HG03175 (cell line): ENCODE measurements at regions not wholly inside any gene's neighbourhood (a gene's known extent, or its start where the extent isn't known, plus 50 kb on each side); places are given as distances from the start of the nearest gene placed in this dataset.
A peak's percentile ranks its signal among the peaks of the same experiment; 100 is the strongest.
"Not testable (repeated sequence)": the region's sequence is repeated elsewhere in the genome, so short reads cannot be mapped to it uniquely, and the experiment has no call there.

Experiments
- ATAC-seq: cut with Tn5 transposase; IDR thresholded peaks from one replicate; pipeline ENCODE4 v1.9.1; 2021; ENCODE audit warnings: mild to moderate bottlenecking, moderate library complexity; ENCODE audit not compliant: unreplicated experiment

DNA sequence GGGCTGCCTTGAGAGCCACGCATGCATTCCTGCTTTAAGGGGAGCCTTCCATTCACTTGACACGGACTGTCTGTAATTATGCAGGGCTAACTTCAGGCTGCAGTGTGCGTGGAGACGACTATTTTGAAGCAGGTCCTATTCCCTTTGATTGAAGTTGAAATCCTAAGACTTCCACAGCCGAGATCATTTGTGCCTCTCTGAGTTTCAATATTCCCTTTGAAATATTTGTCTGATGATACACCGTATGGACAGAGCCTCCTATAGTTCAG, 585.2 kb downstream of the TTLL7 start:
- ATAC-seq, result not testable (repeated sequence)

DNA sequence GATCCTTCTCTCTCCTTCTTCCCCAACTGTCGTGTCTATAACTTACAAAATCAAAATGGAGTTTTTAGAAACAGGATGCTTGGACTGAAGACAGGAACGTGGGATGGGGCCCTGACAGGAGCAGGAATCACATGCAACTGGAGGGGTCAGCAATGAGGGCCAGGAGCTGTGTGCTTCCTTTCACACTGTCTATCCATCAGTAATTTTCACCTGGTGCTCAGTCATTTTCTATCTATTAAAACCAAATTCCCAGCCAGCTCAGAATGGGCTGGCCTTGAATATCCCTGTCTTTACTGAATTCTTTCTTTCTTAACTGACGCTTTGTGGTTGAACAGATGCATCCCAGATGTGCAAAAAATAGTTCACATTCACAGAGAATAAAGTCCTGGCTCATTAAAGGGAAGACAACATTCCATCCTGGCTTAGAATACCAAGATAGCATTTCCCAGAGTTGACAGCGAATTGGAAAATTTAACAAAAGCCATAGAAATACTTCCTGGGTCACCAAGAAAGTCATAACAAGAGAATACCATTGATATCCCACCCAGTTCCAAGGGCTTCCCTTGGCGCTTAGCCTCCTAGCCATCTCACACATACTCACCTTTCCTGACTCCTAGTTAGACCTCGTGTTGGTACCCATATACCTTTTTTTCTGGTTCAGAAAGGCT, 588.1 kb downstream of the TTLL7 start:
- ATAC-seq, result not testable (repeated sequence)

DNA sequence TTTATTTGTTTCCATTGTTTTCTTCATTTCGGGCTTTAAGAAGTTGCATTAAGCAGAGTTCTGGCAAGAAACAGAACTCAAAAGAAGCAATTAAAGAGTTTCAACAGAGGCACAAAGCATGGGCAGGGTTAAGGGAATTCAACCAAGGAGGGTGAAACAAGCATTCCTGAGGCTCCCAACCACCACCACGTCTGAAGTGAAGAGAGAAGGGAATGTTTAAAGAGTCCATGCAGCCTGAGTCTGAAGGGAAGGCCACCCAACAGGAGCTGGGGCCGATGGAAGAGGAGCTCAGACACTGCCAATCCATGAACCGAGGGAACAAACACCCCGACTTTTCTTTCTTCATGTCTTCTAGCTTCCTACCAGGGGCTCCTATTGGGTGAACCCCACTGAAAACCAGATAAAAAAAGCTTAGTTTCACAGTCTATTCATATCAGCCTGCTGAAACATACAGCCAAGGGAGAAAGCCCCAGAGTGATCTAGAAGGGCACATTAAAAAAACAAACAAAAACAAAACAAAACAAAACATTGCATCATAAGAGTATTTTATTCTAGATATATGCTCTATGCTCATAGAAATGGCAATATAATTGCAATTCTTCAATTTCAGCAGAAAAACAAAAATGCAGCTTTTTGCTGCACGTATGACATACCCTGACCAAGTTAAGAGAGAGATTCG, 592.1 kb downstream of the TTLL7 start:
- ATAC-seq, result not testable (repeated sequence)

DNA sequence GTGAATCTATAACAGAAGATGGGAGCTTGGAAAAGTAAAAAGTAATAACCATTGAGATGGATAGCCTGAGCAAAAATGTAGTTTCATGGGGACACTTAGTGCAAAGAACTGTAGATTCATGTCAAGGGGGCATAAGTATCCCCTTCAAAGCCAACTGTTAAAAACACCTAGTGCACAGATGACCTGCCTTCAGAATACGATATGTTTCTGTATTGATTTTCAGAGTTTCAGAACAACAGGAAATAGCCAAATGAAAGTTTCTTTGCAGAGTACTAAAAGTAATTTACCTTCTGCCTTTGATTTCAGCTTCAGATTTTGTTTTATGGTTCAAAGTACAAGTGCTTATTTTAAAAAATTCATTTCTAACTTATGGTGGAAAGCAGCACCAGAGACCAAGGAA, 593.1 kb downstream of the TTLL7 start:
- ATAC-seq, result peak; percentile 68

DNA sequence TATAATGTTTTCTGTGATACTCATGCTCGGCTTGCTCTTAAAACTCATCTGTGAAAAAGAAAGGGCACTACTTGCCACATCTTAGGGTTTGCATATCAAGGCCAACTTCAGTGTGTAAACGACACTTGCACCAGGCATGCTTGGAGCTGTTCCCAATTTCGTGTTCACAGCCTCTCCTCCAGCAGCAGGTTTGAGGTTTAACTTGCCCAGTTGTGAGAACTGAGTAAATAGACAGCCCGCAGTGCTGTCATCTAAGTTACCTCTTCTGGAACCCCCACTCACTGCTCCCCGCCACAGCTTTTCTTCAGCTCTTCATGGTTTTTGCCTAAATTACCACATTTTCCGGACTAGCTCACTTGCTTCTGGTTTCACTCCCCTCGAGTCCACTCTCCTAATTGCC, 595.4 kb downstream of the TTLL7 start:
- not testable (repeated sequence) for ATAC-seq

DNA sequence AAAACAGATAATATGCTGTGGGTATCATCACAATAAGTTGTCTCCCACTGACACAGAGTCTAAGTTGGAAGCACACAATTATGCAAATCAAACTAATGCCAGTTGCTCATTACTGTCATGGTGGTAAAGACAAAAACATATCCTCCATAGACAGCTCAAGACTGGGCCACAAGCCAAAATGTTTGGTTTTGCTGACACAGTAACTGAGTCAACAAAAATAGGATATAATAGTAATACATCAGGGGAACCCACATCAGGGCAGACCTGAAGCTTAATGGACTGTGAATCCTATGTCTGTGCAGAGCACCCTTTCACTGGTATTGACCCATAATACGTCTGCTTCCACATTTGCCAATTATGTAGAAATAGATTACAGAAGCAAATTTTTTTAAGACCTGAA, 597.8 kb downstream of the TTLL7 start:
- not testable (repeated sequence) for ATAC-seq

DNA sequence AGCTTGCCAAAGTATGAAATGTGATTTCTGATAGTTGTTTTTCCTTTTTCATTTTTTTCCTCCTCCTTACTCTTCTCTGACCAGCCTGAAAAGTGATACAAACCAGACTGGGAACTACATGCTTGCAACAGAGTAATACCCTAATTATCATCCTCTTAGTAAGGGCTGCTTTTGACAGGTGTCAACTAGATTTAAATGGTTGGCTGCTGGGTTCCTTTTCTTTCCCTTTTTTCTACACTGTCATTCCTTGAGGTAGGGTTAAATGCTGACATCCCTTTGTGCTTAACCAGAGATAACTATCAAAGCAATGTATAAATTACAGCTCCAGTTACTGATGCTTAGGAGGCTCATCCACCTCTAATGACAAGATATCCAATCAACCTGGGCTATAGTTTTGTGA, 598.8 kb downstream of the TTLL7 start:
- ATAC-seq, result not testable (repeated sequence)

DNA sequence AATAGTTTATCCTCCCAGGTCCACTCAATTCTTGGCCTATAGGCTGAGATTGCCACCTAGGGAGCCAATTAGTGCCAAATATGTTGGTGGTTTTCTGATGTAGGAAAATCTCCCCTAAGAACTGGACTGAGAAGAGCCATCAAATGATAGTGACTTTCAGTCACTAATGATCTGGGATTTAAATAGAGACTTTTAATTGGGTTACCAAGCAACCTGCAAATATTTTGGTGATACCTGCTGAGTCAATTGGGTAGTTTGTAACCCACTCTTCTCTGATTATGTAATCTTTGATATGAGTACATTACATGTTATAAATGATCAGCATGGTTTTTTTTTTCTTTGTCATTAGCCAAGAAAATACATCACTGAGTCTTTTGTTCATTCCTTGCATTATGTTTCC, 600.8 kb downstream of the TTLL7 start:
- not testable (repeated sequence) for ATAC-seq

DNA sequence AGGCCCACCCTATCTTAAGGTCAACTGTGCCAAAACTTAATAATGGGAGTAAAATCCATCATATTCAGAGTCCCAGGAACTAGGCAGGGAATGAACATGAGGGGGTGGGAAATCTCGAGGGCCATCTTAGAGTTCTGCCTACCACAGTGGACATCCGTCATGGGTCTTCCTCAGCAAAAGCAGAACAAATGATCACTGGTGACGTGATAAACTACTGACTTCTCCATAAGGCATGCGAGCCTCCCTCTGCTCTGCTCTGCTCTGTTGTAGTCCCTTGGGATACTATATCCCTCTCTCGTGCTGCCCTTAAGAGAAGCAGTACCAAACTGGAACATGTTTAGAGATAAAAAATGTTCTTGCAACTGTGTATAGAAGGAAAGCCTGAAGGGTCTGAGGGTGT, 603.8 kb downstream of the TTLL7 start:
- ATAC-seq, result not testable (repeated sequence)

DNA sequence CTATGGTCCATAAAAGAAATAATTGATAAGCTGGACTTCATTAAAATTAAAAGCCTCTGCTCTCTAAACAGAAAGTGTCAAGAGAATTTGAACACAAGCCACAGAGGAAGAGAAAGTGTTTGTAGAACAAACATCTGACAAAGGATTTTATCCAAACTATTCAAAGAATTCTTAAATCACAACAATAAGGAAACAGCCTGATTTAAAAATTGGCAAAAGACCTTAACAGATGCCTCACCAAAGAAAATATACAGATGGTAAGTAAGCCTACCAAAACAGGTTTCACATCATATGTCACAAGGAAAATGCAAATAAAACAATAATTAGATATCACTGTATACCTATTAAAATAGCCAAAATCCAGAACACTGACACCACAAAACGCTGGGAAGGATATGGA, 612.0 kb downstream of the TTLL7 start:
- not testable (repeated sequence) for ATAC-seq

DNA sequence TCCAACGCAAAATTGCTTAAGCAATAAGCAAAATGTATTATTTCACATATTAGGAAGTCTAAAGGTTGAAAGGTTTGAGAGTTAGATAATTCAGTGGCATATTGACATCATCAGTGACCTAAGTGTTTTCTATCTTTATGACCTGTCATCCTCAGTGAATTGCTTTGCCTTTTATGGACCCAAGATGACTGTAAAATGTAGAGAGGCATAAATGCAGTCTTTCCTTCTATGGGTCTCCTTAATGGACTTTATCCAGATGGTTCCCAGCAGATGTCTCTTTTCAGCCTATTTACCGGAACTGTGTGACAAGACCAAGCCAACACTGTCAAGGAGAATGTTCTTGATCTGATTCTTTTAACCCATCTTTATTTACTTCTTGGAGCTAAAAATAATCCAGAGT, 615.8 kb downstream of the TTLL7 start:
- ATAC-seq, result not testable (repeated sequence)

DNA sequence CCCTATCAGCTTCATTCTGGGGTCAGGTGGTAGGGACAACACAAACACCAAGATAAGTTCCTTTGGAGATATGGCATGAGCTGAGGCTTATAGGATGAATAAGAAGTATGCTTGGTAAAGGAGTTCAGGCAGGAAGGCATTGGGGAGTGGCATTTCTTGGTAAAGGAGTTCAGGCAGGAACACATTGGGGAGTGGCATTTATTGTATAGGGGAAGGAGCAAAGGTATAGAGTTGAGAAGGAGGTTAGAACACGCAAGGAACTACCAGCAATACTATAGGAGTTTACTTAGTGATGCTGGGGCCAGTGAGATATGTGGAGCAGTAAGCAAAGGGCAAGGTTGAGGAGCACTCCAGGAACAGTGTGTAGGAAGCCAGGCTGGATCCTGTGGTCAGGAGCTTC, 625.9 kb downstream of the TTLL7 start:
- not testable (repeated sequence) for ATAC-seq

DNA sequence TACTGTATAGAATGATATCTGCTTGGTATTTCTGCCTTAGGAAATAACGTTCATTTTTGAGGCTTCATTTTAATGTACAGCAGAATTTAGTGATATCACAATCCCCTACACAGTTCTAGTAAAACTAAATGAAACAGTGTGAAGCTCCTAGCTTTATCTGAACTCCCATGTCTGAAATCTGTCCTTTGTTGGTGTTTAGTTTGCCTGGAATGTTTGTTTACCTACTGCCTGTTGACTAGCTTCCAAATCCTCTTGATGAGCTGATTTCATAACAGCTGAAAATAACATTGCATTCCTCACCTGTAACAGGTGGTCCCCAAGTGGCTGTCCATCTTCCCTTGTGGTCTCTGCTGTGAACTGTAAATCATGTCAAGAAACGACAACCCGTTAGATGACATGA, 629.1 kb downstream of the TTLL7 start:
- not testable (repeated sequence) for ATAC-seq

DNA sequence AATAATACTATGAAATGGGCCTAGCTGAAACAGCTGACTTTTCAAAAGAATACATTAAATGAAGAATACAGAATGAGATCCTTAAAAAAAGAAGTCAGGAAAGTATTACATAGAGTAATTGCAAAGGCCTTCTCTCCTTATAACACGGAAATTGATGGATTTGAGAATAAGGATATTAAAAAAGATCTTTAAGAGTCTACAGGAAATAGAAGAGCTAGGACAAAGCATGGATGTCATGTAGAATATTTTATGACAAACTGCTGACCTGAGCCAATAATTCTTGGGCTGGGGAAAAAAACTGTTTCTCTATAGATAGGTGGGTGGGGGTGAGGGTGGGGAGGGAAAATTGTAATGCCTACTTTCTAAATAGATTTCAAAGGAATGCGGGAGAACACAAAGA, 633.6 kb downstream of the TTLL7 start:
- ATAC-seq, result not testable (repeated sequence)

DNA sequence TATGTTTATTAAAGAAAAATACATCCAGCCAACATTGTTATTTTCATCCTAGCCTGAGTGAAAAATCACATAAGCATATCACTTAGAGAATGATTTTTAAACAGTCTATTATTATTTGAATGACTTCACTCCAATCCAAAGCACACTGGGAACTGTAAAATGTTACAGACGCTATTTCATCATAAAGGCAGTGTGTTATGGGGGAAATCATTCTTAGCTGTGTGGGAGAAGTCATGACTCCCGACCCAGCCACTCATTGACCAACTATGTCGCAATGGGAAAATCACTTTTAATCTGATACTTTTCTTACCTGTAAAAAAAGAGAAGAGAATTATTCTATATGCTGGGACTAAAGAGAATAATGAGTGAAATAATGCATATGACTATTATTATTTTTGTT, 653.6 kb downstream of the TTLL7 start:
- ATAC-seq, result not testable (repeated sequence)

DNA sequence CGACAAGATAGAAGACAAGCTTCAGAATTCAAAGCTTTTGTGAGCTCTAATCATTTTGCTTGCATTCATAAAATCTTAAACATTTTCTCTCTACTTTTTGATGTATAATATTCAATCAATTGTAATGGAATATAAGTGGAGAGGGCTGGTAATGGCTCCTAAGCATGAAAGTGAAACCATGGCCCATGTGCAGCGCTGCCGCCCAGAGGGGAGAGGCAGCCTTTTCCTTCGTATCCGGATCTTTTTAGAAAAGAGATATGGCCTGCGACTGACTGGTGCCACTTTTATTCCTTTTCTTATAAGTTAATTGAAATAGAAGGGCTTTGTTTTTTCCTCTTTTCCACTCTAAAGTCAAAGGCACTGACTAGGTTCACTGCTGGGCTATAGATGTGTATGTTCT, 655.2 kb downstream of the TTLL7 start:
- not testable (repeated sequence) for ATAC-seq

DNA sequence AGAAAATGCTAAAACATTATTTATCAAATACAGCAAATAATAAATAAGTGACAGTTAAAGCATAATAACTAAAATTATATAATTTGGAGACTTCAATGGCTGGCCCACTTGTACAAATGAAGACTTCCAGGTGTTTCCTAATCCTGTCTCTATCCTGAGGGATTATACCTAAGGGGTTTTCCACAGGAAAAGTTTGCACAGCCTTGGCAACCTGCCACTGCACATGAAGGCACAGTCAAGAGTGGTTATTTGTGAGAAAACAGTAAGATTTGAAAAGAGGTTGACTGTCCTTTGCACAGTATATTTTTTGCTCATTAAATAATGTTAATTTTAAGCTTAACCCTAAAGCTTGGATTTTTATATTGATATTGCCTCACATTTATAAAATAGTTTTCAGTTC, 655.9 kb downstream of the TTLL7 start:
- not testable (repeated sequence) for ATAC-seq

DNA sequence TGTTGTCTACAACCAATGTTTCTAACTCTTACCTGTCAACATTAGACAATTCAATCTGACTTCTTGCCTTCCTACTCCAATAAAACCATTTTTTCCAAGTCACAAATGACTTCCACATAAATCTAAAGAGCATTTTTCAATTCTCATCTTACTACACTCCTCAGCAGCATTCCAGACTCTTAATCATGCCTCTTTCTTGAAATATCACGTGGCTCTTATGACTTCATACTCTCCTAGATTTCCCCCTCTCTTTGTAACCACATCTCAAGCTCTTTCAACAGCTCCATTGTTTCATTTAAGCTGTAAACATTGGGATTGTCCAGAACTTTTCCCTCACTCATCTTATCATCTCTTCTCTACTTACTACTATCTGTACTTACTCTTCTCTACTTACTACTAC, 666.6 kb downstream of the TTLL7 start:
- ATAC-seq, result not testable (repeated sequence)

DNA sequence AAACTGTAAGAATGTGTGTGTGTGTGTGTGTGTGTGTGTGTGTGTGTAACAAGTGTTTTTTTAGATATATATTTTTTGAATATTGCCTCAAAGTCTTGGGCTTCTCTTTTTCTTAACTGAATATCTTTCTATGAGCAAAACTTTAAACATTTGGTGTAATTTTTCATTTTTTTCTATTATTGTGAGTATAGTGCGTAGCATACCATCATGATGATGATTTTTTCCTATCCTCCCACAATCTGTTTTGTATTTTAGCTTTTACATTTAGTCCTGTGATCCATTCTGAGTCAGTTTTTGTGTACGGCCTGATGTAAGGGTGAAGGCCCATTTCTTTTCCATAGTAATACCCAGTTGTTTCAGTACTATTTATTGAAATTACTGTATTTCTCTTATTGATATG, 680.6 kb downstream of the TTLL7 start:
- no peak for ATAC-seq

DNA sequence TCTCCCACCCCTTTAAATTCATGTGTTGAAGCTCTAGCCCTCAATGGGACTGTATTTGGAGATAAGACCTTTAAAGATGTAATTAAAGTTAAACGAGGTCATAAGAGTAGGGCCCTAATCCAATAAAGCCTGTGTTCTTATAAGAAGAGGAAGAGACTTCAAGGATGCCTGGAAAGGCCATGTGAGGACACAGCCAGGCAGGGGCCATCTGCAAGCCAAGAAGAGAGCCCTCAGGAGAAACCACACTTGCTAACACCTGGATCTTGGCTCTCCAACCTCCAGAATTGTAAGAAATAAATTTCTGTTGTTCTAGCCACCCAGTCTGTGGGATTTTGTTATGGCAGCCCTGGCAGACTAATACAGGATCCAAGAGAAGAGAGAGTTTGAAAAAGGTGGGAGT, 683.5 kb downstream of the TTLL7 start:
- not testable (repeated sequence) for ATAC-seq

DNA sequence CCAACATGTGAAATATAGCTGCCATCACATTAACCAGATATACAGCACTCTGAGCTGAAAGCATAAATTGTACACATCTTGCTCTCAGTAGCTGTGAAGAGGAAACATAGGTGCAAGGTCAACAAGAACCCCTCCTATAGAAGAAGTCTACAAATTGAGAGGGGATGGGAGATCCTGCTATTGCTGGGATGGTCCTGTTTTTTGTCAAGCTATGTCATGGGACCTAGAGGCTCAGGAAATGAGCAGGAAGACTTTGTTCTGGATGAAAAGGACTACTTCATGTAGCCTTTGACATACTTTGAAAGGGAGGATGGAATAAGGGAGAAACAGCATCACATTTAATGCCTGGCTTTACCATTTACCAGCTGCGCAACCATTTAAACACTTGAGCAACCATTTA, 688.8 kb downstream of the TTLL7 start:
- ATAC-seq, result not testable (repeated sequence)

DNA sequence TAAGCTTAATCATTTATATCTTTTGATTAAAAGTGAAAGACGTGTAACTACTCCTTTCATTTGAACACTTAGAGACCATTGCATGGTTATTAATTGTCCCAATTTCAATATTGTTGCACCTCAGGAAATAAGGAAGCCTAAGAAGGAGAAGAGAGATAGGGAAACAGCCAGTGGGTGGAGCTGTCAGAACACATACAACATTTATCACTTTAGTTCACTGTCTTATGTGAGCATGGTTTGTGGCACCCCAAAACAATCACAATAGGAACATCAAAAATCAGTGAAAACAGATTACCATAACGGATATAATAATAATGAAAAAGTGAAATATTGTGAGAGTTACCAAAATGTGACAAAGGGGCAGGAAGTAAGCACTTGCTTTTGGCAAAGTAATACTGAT, 689.9 kb downstream of the TTLL7 start:
- ATAC-seq, result not testable (repeated sequence)

DNA sequence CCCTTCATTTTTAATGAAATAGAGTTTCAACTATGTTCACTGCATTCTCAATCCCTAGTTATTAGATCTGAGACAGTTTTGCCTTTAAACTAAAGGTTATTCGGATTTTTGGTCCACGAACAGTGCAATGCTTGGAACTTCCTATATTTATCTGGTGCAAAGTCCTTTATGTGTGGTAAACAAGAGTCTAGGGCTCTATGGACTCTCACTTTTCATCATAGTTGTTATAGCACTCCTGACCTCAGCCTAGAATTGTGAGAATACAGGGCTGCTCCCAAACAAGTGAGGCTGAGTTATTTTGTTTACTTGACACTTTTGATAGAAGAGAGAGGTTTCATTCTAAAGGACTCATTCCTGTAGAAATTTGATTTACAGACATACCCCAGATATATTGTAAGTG, 692.1 kb downstream of the TTLL7 start:
- ATAC-seq, result not testable (repeated sequence)
